Liver (tissue), 8 donors: ENCODE measurements at regions not wholly inside any gene's neighbourhood (a gene's known extent, or its start where the extent isn't known, plus 50 kb on each side); places are given as distances from the start of the nearest gene placed in this dataset.

Source experiments
- DNase-seq: peaks from one replicate; pipeline ENCODE4 v3.0.0-alpha.2; 2017; ENCODE audit warnings: low spot score
- H3K27ac ChIP-seq, 2 donors: one replicate each; pipeline ENCODE4 v1.7.0; 2013; ENCODE audit warnings: inconsistent platforms in 2 of 2, low read length in 2 of 2, control low read depth in 1 of 2, low read depth in 1 of 2, mild to moderate bottlenecking in 1 of 2
- H3K27me3 ChIP-seq, 4 donors: one replicate each; pipeline versions ENCODE4 v1.6.1 to v1.7.0; 2013; ENCODE audit warnings: low read length in 3 of 4, inconsistent platforms in 1 of 4, mild to moderate bottlenecking in 1 of 4, moderate library complexity in 1 of 4; ENCODE audit not compliant: control insufficient read depth in 4 of 4, insufficient read depth in 4 of 4
- H3K36me3 ChIP-seq, 4 donors: one replicate each; pipeline versions ENCODE4 v1.6.1 to v1.7.0; 2013; ENCODE audit warnings: low read length in 3 of 4, mild to moderate bottlenecking in 3 of 4, low read depth in 1 of 4, moderate library complexity in 1 of 4; ENCODE audit not compliant: control insufficient read depth in 4 of 4, insufficient read depth in 3 of 4
- H3K4me1 ChIP-seq, 4 donors: one replicate each; pipeline versions ENCODE4 v1.6.1 to v1.7.0; 2013; ENCODE audit warnings: low read length in 3 of 4, mild to moderate bottlenecking in 3 of 4, moderate library complexity in 1 of 4; ENCODE audit not compliant: control insufficient read depth in 4 of 4, insufficient read depth in 4 of 4
- H3K4me3 ChIP-seq, 3 donors: one replicate each; pipeline versions ENCODE4 v1.6.1 to v1.7.0; 2013; ENCODE audit warnings: low read length in 3 of 3, control low read depth in 1 of 3, low read depth in 1 of 3, mild to moderate bottlenecking in 1 of 3
- H3K9ac ChIP-seq, 2 donors: one replicate each; pipeline ENCODE4 v1.7.0; 2013; ENCODE audit warnings: low read length in 2 of 2, mild to moderate bottlenecking in 2 of 2, moderate library complexity in 2 of 2, control low read depth in 1 of 2, low read depth in 1 of 2
- H3K9me3 ChIP-seq, 4 donors: one replicate each; pipeline versions ENCODE4 v1.6.1 to v1.7.0; 2013; ENCODE audit warnings: low read length in 3 of 4; ENCODE audit not compliant: control insufficient read depth in 4 of 4
- EGR1 ChIP-seq, 2 donors: IDR thresholded peaks; 2 replicates each; pipeline ENCODE4 v1.6.1; 2016 to 2018; ENCODE audit warnings: antibody characterized with exemption in 2 of 2, low read depth in 2 of 2
- FOXA1 ChIP-seq: IDR thresholded peaks from 2 replicates; pipeline ENCODE4 v1.6.1; 2016; ENCODE audit warnings: antibody characterized with exemption
- FOXA2 ChIP-seq: IDR thresholded peaks from 2 replicates; pipeline ENCODE4 v1.6.1; 2016; ENCODE audit warnings: antibody characterized with exemption
- GABPA ChIP-seq, 2 donors: IDR thresholded peaks in 1 of 2; conservative IDR thresholded peaks in 1 of 2; 2 replicates each; pipeline ENCODE4 v1.6.1; 2016; ENCODE audit warnings: antibody characterized with exemption in 2 of 2, mild to moderate bottlenecking in 1 of 2, moderate library complexity in 1 of 2
- HNF4A ChIP-seq, 2 donors: conservative IDR thresholded peaks; 2 replicates each; pipeline ENCODE4 v1.6.1; 2016; ENCODE audit warnings: antibody characterized with exemption in 2 of 2, mild to moderate bottlenecking in 2 of 2
- HNF4G ChIP-seq: IDR thresholded peaks from 2 replicates; pipeline ENCODE4 v1.6.1; 2016; ENCODE audit warnings: antibody characterized with exemption
- JUND ChIP-seq, 2 donors: IDR thresholded peaks; 2 replicates each; pipeline ENCODE4 v1.6.1; 2016; ENCODE audit warnings: antibody characterized with exemption in 2 of 2
- NR2F2 ChIP-seq: IDR thresholded peaks from 2 replicates; pipeline ENCODE4 v1.6.1; 2016; ENCODE audit warnings: antibody characterized with exemption
- RAD21 ChIP-seq, 2 donors: IDR thresholded peaks; 2 replicates each; pipeline ENCODE4 v1.6.1; 2016; ENCODE audit warnings: antibody characterized with exemption in 2 of 2, mild to moderate bottlenecking in 2 of 2
- REST ChIP-seq: IDR thresholded peaks from 2 replicates; pipeline ENCODE4 v1.6.1; 2016; ENCODE audit warnings: antibody characterized with exemption, mild to moderate bottlenecking
- RXRA ChIP-seq, 2 donors: IDR thresholded peaks; 2 replicates each; pipeline ENCODE4 v1.6.1; 2017 to 2018; ENCODE audit warnings: antibody characterized with exemption in 2 of 2, mild to moderate bottlenecking in 1 of 2
- SP1 ChIP-seq: IDR thresholded peaks from 2 replicates; pipeline ENCODE4 v1.6.1; 2018; ENCODE audit warnings: antibody characterized with exemption, mild to moderate bottlenecking
- WGBS: extraction: QIAGEN DNeasy Blood & Tissue Kit; methylation state at CpG from one replicate; pipeline ENCODE4 v1.1.7; 2013; 5-methylcytosine and 5-hydroxymethylcytosine counted together
- TF ChIP-seq, protein P1 (sequence below): IDR thresholded peaks from 2 replicates; pipeline ENCODE4 v1.6.1; 2016; ENCODE audit warnings: antibody characterized with exemption
- TF ChIP-seq, protein P2 (sequence below): fragments of 150-350 bp; IDR thresholded peaks from 2 replicates; pipeline ENCODE4 v1.5.1; 2017; ENCODE audit warnings: improper control_type of control experiment, low read depth, low read length; ENCODE audit not compliant: missing input control
- TF ChIP-seq, protein P3 (sequence below): IDR thresholded peaks from 2 replicates; pipeline ENCODE4 v1.6.1; 2016; ENCODE audit warnings: antibody characterized with exemption
- donor health status: healthy.
- donor health status: healthy.
- donor health status: healthy.
- donor health status: healthy.
- donor health status: healthy.

DNA sequence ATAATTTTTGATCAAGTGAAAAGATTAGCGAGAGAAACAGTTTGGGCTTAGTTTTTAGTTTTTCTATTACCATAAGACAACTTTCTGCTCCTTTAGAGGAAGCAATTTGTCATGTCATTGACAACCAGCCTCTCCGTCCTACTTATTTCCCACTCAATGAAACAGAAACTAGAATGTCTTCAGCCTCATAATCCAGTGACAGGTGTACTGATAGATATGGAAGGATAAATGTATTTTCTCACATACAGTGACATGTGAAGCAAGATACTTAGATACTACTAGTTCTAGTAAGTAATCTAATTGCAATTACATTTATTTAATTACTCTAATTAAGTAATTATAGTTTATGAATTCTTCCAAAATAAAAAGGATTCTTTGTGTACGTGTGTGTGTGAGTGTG, 429.7 kb downstream of the CDH10 start:
- no peak overlapping the region for H3K27ac ChIP-seq
- DNase-seq = no peak
- H3K4me3 ChIP-seq = no peak overlapping the region
- no peaks in the 10 kb centered on the region for H3K4me1 ChIP-seq
- TF ChIP-seq FOXA1 = no peak
- no peak for TF ChIP-seq HNF4A (conservative IDR thresholded peaks at IDR 0.05)
- TF ChIP-seq, protein P1, sequence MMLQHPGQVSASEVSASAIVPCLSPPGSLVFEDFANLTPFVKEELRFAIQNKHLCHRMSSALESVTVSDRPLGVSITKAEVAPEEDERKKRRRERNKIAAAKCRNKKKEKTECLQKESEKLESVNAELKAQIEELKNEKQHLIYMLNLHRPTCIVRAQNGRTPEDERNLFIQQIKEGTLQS = no peak
- no peak for TF ChIP-seq NR2F2
- TF ChIP-seq, protein P2, sequence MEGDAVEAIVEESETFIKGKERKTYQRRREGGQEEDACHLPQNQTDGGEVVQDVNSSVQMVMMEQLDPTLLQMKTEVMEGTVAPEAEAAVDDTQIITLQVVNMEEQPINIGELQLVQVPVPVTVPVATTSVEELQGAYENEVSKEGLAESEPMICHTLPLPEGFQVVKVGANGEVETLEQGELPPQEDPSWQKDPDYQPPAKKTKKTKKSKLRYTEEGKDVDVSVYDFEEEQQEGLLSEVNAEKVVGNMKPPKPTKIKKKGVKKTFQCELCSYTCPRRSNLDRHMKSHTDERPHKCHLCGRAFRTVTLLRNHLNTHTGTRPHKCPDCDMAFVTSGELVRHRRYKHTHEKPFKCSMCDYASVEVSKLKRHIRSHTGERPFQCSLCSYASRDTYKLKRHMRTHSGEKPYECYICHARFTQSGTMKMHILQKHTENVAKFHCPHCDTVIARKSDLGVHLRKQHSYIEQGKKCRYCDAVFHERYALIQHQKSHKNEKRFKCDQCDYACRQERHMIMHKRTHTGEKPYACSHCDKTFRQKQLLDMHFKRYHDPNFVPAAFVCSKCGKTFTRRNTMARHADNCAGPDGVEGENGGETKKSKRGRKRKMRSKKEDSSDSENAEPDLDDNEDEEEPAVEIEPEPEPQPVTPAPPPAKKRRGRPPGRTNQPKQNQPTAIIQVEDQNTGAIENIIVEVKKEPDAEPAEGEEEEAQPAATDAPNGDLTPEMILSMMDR = no peak
- no peak for TF ChIP-seq EGR1 (IDR thresholded peaks at IDR 0.05; ENCODE audit: low read depth in 2 of 2)
- no peak for TF ChIP-seq RXRA (IDR thresholded peaks at IDR 0.05)
- H3K36me3 ChIP-seq = no peaks in the 10 kb centered on the region
- WGBS = 74% methylated on average over 3 of the region's 3 CpGs
- no peaks in the 10 kb centered on the region for H3K9me3 ChIP-seq
- H3K9ac ChIP-seq = no peak overlapping the region
- H3K27me3 ChIP-seq = no peaks in the 10 kb centered on the region

GRCh38 chr5:24222876-24223275, 421.9 kb downstream of the CDH10 start:
- Histone ChIP-seq H3K36me3 (no peaks in the 10 kb centered on the region), H3K27me3 (no peaks in the 10 kb centered on the region), H3K9me3 (peaks cover 0 to 8% (median 0%) of the 10 kb centered on the region in 4 donors), H3K4me3 (no peak overlapping the region), H3K27ac (no peak overlapping the region), H3K4me1 (no peaks in the 10 kb centered on the region), H3K9ac (no peak overlapping the region)
- 83% methylated on average over 2 of the region's 2 CpGs for WGBS
- TF ChIP-seq FOXA2 = no peak
- DNase-seq = no peak

DNA sequence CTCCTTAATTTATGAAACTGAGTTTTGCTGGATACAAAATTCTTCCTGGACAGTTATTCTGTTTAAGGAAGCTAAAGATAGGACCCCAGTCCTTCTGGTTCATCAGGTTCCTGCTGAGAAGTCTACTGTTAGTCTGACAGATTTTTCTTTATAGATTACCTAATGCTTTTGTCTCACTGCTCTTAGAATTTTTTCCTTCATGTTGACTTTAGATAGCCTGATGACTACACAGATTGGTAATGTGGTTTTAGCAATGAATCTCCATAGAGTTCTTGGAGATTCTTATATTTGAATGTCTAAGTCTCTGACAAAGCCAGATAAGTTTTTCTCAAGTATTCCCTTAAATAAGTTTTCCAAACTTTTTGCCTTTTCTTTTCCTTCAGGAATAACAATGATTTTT, 419.7 kb downstream of the CDH10 start:
- H3K4me1 ChIP-seq = no peaks in the 10 kb centered on the region
- no peaks in the 10 kb centered on the region for H3K36me3 ChIP-seq
- no peak for DNase-seq
- TF ChIP-seq SP1 (no peak), FOXA2 (no peak), FOXA1 (no peak), NR2F2 (no peak), HNF4G (no peak), JUND (IDR thresholded peaks at IDR 0.05) (no peak), GABPA (IDR thresholded peaks at IDR 0.05 in 1 of 2, conservative IDR thresholded peaks at IDR 0.05 in 1 of 2) (no peak), RAD21 (IDR thresholded peaks at IDR 0.05) (no peak), REST (no peak), EGR1 (IDR thresholded peaks at IDR 0.05; ENCODE audit: low read depth in 2 of 2) (no peak)
- TF ChIP-seq, protein P2 = no peak
- TF ChIP-seq, protein P1 = no peak
- TF ChIP-seq, protein P3, sequence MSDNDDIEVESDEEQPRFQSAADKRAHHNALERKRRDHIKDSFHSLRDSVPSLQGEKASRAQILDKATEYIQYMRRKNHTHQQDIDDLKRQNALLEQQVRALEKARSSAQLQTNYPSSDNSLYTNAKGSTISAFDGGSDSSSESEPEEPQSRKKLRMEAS = no peak
- no peak overlapping the region for H3K27ac ChIP-seq
- H3K27me3 ChIP-seq = no peaks in the 10 kb centered on the region
- peaks cover 0 to 8% (median 0%) of the 10 kb centered on the region in 4 donors for H3K9me3 ChIP-seq
- H3K9ac ChIP-seq = no peak overlapping the region
- H3K4me3 ChIP-seq = no peak overlapping the region
